H1 (cell line): ENCODE measurements at regions not wholly inside any gene's neighbourhood (a gene's known extent, or its start where the extent isn't known, plus 50 kb on each side); places are given as distances from the start of the nearest gene placed in this dataset.

Source experiments
- BACH1 ChIP-seq: IDR thresholded peaks from 2 replicates; pipeline ENCODE4 v1.6.1; 2012; ENCODE audit warnings: low read length, improper control_type of control experiment
- BRCA1 ChIP-seq: IDR thresholded peaks from 2 replicates; pipeline ENCODE4 v1.6.1; 2012; ENCODE audit warnings: low read depth, low read length, improper control_type of control experiment
- KDM1A ChIP-seq: fragments of 200-600, 300-600 bp; sonication (generic); IDR thresholded peaks from 2 replicates; pipeline ENCODE4 v1.7.1; 2016; ENCODE audit warnings: mild to moderate bottlenecking, low read length, borderline replicate concordance
- PHF8 ChIP-seq: fragments of 200-600 bp; sonication (generic); conservative IDR thresholded peaks from 2 replicates; pipeline ENCODE4 v1.7.1; 2012; ENCODE audit warnings: low read depth, mild to moderate bottlenecking, inconsistent platforms, low read length, moderate library complexity
- TAF7 ChIP-seq: optimal IDR thresholded peaks from 2 replicates; pipeline ENCODE3; 2011; ENCODE audit warnings: low read depth, mild to moderate bottlenecking, inconsistent platforms, low read length, moderate library complexity, borderline replicate concordance
- TF ChIP-seq, protein P1 (sequence below): fragments of 300-600 bp; sonication (generic); IDR thresholded peaks from 2 replicates; pipeline ENCODE4 v1.7.1; 2012; ENCODE audit warnings: low read length, moderate library complexity, mild to moderate bottlenecking, inconsistent platforms; ENCODE audit not compliant: insufficient replicate concordance

DNA sequence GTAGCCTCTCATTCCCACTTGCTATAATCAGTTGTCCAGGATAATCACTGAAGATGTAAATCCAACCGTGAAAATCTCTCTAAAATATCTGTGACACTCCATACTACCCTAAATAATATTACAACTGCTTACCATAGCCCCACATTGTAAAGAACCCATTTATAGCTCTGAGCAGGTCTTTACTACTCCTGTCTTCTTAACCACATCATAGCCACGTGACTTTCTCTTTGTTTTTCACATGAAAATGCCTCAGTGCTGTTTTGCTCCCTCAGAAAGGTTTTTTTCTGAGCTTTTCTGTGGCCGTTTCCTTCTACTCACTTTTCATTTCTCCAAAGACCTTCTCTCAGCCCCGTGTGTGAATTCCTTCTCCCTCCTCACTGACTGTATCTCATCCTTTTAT lies 662.2 kb upstream of the ADARB2 start (continued):
- TF ChIP-seq, protein P1, sequence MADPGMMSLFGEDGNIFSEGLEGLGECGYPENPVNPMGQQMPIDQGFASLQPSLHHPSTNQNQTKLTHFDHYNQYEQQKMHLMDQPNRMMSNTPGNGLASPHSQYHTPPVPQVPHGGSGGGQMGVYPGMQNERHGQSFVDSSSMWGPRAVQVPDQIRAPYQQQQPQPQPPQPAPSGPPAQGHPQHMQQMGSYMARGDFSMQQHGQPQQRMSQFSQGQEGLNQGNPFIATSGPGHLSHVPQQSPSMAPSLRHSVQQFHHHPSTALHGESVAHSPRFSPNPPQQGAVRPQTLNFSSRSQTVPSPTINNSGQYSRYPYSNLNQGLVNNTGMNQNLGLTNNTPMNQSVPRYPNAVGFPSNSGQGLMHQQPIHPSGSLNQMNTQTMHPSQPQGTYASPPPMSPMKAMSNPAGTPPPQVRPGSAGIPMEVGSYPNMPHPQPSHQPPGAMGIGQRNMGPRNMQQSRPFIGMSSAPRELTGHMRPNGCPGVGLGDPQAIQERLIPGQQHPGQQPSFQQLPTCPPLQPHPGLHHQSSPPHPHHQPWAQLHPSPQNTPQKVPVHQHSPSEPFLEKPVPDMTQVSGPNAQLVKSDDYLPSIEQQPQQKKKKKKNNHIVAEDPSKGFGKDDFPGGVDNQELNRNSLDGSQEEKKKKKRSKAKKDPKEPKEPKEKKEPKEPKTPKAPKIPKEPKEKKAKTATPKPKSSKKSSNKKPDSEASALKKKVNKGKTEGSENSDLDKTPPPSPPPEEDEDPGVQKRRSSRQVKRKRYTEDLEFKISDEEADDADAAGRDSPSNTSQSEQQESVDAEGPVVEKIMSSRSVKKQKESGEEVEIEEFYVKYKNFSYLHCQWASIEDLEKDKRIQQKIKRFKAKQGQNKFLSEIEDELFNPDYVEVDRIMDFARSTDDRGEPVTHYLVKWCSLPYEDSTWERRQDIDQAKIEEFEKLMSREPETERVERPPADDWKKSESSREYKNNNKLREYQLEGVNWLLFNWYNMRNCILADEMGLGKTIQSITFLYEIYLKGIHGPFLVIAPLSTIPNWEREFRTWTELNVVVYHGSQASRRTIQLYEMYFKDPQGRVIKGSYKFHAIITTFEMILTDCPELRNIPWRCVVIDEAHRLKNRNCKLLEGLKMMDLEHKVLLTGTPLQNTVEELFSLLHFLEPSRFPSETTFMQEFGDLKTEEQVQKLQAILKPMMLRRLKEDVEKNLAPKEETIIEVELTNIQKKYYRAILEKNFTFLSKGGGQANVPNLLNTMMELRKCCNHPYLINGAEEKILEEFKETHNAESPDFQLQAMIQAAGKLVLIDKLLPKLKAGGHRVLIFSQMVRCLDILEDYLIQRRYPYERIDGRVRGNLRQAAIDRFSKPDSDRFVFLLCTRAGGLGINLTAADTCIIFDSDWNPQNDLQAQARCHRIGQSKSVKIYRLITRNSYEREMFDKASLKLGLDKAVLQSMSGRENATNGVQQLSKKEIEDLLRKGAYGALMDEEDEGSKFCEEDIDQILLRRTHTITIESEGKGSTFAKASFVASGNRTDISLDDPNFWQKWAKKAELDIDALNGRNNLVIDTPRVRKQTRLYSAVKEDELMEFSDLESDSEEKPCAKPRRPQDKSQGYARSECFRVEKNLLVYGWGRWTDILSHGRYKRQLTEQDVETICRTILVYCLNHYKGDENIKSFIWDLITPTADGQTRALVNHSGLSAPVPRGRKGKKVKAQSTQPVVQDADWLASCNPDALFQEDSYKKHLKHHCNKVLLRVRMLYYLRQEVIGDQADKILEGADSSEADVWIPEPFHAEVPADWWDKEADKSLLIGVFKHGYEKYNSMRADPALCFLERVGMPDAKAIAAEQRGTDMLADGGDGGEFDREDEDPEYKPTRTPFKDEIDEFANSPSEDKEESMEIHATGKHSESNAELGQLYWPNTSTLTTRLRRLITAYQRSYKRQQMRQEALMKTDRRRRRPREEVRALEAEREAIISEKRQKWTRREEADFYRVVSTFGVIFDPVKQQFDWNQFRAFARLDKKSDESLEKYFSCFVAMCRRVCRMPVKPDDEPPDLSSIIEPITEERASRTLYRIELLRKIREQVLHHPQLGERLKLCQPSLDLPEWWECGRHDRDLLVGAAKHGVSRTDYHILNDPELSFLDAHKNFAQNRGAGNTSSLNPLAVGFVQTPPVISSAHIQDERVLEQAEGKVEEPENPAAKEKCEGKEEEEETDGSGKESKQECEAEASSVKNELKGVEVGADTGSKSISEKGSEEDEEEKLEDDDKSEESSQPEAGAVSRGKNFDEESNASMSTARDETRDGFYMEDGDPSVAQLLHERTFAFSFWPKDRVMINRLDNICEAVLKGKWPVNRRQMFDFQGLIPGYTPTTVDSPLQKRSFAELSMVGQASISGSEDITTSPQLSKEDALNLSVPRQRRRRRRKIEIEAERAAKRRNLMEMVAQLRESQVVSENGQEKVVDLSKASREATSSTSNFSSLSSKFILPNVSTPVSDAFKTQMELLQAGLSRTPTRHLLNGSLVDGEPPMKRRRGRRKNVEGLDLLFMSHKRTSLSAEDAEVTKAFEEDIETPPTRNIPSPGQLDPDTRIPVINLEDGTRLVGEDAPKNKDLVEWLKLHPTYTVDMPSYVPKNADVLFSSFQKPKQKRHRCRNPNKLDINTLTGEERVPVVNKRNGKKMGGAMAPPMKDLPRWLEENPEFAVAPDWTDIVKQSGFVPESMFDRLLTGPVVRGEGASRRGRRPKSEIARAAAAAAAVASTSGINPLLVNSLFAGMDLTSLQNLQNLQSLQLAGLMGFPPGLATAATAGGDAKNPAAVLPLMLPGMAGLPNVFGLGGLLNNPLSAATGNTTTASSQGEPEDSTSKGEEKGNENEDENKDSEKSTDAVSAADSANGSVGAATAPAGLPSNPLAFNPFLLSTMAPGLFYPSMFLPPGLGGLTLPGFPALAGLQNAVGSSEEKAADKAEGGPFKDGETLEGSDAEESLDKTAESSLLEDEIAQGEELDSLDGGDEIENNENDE, result no peak
- TF ChIP-seq BRCA1, result no peak
- no peak for TF ChIP-seq PHF8
- TF ChIP-seq TAF7, result no peak
- no peak for TF ChIP-seq KDM1A
- TF ChIP-seq BACH1, result no peak
